ENCODE measurements at regions not wholly inside any gene's neighbourhood (a gene's known extent, or its start where the extent isn't known, plus 50 kb on each side); places are given as distances from the start of the nearest gene placed in this dataset.
"Not testable (repeated sequence)": the region's sequence is repeated elsewhere in the genome, so short reads cannot be mapped to it uniquely, and the experiment has no call there.

DNA sequence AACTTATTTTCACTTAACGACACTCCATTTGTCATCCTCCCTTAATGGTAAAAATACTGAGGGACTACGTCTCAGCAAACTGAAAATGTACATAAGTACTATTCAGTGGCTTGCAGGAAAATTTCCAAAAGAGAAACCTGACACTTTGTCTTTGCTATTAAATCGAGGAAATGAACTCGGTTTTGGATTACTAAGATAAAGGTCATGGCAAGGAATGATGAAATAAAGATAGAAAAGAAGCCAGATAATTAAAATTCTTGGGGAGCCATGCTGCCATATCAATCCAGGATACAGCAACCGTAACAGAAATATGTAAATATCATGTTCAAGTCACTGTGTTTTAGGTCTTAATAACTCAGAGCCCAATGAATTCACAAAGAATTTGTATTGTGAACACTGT is 647.8 kb downstream of the CDH9 start:
- in situ Hi-C loops (cut with HindIII; ENCODE audit: low pct_ligation_motif_present, low sequenced_read_pairs), result no loop called here
- no peaks in the 10 kb centered on the region for H3K27me3 ChIP-seq (replicated peaks)

DNA sequence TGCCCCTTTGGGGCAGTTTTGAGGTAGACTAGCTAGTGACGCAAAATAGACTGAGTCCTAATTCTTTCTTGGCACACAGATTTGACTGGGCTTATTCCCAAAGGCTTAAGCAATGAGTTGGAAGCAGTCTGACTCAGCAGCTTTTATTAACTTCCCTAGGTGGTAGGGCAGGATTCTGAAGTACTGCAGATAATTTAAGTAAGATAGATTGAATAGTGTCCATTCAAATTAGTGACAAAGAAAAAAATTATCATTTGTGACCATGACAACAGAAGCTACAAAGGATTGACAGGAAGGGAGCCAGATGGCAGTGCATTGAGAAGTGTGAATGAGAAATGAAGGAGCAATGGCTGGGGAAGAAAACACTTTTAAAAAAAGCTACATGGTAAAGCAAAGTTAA is 649.4 kb downstream of the CDH9 start:
- no peak overlapping the region for H3K4me3 ChIP-seq (ENCODE audit: low read depth, low read length)
- no peaks in the 10 kb centered on the region for H3K36me3 ChIP-seq (replicated peaks)
- in situ Hi-C loops (cut with HindIII; ENCODE audit: low pct_ligation_motif_present, low sequenced_read_pairs), result no loop called here
- no peak overlapping the region for H3K27ac ChIP-seq
- TF ChIP-seq, protein P1, sequence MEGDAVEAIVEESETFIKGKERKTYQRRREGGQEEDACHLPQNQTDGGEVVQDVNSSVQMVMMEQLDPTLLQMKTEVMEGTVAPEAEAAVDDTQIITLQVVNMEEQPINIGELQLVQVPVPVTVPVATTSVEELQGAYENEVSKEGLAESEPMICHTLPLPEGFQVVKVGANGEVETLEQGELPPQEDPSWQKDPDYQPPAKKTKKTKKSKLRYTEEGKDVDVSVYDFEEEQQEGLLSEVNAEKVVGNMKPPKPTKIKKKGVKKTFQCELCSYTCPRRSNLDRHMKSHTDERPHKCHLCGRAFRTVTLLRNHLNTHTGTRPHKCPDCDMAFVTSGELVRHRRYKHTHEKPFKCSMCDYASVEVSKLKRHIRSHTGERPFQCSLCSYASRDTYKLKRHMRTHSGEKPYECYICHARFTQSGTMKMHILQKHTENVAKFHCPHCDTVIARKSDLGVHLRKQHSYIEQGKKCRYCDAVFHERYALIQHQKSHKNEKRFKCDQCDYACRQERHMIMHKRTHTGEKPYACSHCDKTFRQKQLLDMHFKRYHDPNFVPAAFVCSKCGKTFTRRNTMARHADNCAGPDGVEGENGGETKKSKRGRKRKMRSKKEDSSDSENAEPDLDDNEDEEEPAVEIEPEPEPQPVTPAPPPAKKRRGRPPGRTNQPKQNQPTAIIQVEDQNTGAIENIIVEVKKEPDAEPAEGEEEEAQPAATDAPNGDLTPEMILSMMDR (IDR thresholded peaks at IDR 0.05; ENCODE audit: low read depth, low read length, missing control alignments), result no peak
- no peak for DNase-seq
- no peaks in the 10 kb centered on the region for H3K27me3 ChIP-seq (replicated peaks)

More for the DNA sequence above, 647.8 kb downstream of the CDH9 start:
- Histone ChIP-seq H3K27ac (no peak overlapping the region), H3K36me3 (replicated peaks) (no peaks in the 10 kb centered on the region), H3K4me3 (ENCODE audit: low read depth, low read length) (no peak overlapping the region)
- TF ChIP-seq, protein P1 (IDR thresholded peaks at IDR 0.05; ENCODE audit: low read depth, low read length, missing control alignments), result no peak
- no peak for DNase-seq

DNA sequence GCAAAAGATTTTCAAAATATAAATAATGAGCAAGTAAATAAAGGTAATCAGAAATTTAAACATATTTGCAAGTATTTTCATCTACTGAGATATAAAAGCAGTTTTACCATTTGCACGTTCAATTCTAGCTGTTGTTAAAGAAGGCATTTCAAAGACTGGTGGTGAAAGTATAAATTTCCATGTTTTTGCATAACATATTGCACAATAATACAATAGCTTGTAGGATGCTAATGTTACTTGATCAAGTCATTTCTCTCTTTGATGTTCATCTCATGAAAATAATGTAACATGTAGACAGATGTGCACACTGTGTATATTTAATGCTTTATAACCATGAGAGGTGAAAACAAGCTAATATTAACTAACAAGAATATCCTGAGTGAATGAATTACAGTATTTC is 651.9 kb downstream of the CDH9 start:
- no peak for DNase-seq
- TF ChIP-seq, protein P1 (IDR thresholded peaks at IDR 0.05; ENCODE audit: low read depth, low read length, missing control alignments), result no peak
- H3K4me3 ChIP-seq (ENCODE audit: low read depth, low read length), result no peak overlapping the region
- in situ Hi-C loops (cut with HindIII; ENCODE audit: low pct_ligation_motif_present, low sequenced_read_pairs), result no loop called here
- no peak overlapping the region for H3K27ac ChIP-seq
- H3K27me3 ChIP-seq (replicated peaks), result no peaks in the 10 kb centered on the region
- H3K36me3 ChIP-seq (replicated peaks), result no peaks in the 10 kb centered on the region

DNA sequence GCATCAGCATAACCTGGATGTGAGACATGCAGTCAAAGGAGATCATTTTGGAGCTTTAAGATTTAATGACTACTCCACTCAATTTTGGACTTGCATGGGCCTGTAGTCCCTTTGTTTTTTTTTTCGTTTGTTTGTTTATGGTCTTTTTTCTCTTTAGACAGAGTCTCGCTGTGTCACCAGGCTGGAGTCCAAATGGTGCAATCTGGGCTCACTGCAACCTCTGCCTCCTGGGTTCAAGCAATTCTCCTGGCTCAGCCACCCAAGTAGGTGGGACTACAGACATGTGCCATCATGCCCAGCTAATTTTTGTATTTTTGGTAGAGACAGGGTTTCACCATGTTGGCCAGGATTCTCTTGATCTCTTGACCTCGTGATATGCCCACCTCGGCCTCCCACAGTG is 673.8 kb downstream of the CDH9 start:
- H3K4me3 ChIP-seq (ENCODE audit: low read depth, low read length); H3K27me3 ChIP-seq (replicated peaks); DNase-seq; in situ Hi-C loops (cut with HindIII; ENCODE audit: low pct_ligation_motif_present, low sequenced_read_pairs); H3K36me3 ChIP-seq (replicated peaks); H3K27ac ChIP-seq: not testable (repeated sequence)

DNA sequence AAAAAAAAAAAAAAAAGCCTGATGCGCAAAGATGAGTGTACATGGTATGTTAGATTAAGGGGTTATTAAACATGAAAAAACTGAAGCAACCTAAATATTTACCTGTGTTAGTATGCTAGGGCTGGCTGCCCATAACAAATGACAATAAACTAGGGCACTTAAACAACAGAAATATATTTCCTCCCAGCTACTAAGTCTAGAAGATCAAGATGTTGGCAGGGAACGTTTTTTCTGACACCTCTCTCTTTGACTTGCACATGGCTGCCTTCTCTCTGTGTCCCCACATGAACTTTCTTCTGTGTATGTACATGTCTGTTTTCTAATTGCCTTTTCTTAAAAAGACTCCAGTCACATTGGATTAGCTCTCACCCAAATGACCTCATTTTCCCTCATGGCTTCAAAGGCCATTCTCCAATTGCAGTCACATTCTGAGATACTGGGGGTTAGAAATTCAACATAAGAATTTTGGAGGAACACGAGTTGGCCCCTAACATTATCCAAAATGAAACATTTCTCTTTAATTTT is 694.5 kb downstream of the CDH9 start:
- DNase-seq, result no peak
- H3K36me3 ChIP-seq (replicated peaks), result no peaks in the 10 kb centered on the region
- no peaks in the 10 kb centered on the region for H3K27me3 ChIP-seq (replicated peaks)
- no peak overlapping the region for H3K27ac ChIP-seq
- in situ Hi-C loops (cut with HindIII; ENCODE audit: low pct_ligation_motif_present, low sequenced_read_pairs), result no loop called here
- H3K4me3 ChIP-seq (ENCODE audit: low read depth, low read length), result no peak overlapping the region
- TF ChIP-seq, protein P1 (IDR thresholded peaks at IDR 0.05; ENCODE audit: low read depth, low read length, missing control alignments), result no peak

DNA sequence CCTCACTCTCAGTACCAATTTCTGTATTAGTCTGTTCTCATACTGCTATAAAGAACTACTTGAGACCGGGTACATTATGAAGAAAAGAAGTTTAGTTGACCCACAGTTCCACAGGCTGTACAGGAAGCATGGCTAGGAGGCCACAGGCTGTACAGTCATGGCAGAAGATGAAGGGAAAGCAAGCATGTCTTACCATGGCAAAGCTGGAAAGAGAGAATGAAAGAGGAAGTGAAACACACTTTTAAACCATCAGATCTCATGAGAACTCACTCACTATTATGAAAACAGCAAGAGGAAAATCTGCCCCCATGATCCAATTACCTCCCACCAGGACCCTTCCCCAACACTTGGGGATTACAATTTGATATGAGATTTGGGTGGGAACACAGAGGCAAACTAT is 698.8 kb downstream of the CDH9 start:
- TF ChIP-seq, protein P1 (IDR thresholded peaks at IDR 0.05; ENCODE audit: low read depth, low read length, missing control alignments), result no peak
- Histone ChIP-seq H3K4me3 (ENCODE audit: low read depth, low read length) (no peak overlapping the region), H3K27me3 (replicated peaks) (no peaks in the 10 kb centered on the region), H3K27ac (no peak overlapping the region), H3K36me3 (replicated peaks) (no peaks in the 10 kb centered on the region)
- in situ Hi-C loops (cut with HindIII; ENCODE audit: low pct_ligation_motif_present, low sequenced_read_pairs), result no loop called here
- DNase-seq, result no peak

All from brain microvascular endothelial cell (primary cell).